Erythroblast (primary cell): ENCODE measurements at regions not wholly inside any gene's neighbourhood (a gene's known extent, or its start where the extent isn't known, plus 50 kb on each side); places are given as distances from the start of the nearest gene placed in this dataset.

Experiments
- GATA1 ChIP-seq: IDR thresholded peaks from 2 replicates; pipeline ENCODE4 v1.6.1; 2011; ENCODE audit warnings: low read depth, mild to moderate bottlenecking, control low read depth, low read length, moderate library complexity
- POLR2A ChIP-seq: IDR thresholded peaks from 2 replicates; pipeline ENCODE4 v1.6.1; 2011; ENCODE audit warnings: mild to moderate bottlenecking, low read length

GRCh38 chr10:108779501-108779900 is 1143.8 kb downstream of the XPNPEP1 start:
- no peak for TF ChIP-seq POLR2A
- no peak for TF ChIP-seq GATA1
